NCI-H2196 treated with DMSO at 0.1 percent for 48 hours (cell line): ENCODE measurements at regions not wholly inside any gene's neighbourhood (a gene's known extent, or its start where the extent isn't known, plus 50 kb on each side); places are given as distances from the start of the nearest gene placed in this dataset.

Experiments used
- DNase-seq: peaks from one replicate; lab custom pipeline; 2025; ENCODE audit not compliant: unreplicated experiment; lab: John Stamatoyannopoulos, UW

DNA sequence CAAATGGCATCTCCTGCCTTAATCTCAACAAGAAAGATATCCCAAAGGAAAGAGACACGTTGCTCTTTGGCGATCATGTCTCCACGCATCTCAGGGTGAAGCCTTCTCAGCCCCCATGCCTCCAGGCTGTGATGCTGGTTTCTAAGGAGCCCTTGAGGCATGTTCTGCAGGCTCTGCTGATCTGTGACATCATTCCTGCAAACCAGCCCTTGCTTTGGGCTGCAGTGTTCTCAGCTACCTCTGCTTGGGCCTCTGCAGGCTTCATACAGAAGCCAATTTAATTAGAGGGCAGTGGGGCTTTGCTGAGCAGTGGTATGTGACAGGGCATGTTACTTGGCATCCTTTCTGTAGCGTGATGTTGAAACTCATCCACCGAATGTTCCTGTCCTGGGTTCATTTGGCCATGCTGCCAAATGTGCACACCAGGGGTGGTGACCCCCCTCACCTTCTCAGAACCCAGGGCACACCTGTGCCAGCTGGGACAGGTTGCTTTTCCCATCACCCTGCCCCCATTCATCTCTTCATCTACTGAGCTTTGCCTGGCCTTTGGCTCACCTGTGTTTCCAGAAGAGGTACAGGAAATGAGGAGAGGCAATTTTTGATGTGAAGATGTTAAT lies 230.9 kb downstream of the TEX29 start:
- DNase-seq = no peak

DNA sequence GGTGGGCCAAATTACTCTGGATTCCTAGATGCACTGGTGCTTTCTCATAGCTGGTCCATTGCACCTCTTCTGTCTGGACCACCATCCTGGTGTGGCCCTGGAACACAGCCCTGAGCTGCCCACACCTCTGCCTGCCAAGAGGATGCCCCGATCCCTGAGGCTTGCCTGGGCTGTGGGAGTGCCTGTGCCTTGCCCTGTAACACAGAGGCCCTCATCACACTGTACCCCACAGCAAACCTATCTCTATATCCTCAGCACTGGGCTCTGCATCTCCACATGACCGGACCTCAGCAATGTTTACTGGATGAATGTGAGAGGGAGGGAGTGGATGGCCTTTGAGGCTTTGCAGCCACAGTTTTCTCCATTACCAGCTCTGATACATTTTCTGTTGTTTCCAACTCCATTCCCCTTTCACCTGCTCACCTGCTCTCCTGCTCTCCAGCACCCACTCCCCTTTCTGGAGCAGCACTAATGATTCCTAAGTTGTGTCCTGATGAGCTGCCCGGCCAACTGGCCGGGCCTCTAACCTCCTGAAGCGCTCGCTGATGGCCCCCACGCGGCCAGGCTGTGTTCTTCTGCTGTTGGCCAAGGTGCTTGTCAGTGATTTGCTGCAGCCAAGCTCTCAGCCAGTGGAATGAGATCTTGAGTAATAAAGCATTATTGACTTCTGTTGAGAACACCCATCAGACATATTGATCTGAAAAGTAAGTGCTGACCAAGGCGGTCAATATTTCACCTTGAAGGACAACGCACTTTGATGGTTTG lies 232.6 kb downstream of the TEX29 start:
- no peak for DNase-seq

DNA sequence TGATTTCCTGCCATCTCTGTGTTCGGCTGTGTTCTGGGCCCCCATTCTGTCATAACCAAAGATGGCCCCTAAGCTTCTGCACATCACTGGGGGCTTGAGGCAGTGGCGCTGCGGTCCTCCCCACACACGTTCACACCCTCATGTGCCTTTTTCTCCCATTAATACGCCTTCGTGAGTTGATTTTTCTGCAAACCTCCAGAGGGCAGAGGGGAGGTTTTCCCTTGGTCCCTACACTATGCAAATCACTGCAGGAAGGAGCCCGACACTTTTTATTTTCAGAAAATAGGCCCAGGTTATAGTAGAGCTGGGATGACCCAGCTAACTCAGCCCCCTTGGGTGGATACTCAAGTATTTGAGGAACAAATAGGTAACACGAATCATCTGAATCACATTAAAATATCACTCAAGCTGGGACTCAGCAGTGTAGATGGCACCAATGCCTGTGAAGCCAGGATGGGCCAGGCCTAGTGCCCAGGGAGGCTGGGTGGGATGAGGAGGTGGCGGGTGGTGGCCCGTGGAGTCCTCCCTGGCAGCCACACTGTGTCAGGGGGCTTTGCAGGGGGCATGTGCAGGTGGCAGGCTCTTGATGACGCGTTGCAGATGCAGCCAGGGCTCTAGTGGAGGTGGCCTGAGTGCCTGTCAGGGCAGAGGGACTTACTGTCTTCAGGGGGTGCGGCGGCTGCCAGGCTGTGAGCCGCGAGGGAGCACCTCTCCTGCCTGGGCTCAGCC lies 234.3 kb downstream of the TEX29 start:
- DNase-seq = no peak

DNA sequence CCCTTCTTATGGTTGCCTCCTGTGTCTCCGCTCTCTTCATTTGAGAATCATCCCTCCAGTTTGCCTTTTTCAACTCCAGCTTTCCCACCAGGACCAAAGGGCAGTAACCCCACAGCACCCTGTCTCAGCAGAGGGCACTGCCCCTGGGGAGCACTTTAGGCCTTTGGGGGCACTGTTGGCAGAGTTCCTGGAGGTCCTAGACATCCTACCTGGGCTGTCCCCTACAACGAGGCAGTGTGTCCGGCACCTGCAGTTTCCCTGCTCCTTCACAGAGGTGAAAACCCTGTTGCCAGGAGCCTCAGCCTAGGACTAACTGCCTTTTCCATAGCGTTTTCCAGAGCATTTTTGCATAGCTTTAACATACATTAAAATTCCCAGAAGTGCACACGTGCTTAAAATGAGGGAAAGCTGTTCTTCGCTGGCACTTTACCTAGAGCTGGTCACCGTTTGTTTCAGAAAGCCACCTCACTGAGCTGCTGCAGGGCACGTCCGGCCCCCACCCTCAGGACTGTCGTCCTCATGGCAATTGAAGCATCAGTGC lies 234.9 kb downstream of the TEX29 start:
- DNase-seq = no peak

DNA sequence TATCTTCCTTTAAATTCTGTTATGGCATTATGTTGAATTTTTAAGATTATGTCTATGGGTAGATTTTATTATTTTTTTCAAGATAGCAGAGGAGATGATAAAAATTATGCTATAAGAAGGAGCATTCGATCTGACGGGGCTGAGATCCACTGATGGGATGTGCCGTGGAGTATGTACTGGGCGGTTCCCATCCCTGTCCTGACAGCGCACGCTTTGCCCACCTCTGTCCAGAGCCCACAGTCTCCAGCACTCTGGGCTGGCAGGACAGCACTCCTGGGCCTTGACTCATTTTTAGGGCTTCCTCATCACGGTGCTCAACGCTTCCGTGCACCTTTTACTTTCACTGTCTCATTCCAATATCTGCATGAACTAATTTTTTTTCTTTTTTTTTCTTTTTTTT lies 235.5 kb downstream of the TEX29 start:
- DNase-seq = no peak

DNA sequence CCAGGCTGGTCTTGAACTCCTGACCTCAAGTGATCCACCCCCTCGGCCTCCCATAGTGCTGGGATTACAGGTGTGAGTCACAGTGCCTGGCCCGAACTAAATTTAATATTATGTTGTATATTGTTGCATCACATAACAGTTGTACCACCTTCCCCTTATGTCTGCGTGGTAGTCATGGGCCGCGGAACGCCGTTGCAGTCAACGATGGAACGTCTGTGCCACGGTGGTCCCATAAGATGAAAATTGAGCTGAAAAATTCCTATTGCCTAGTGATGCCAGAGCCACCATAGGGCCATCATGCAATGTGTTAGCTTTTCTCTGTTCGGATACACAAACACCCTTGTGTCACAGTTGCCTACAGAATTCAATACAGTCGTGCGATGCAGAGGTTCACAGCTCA lies 236.1 kb downstream of the TEX29 start:
- DNase-seq = no peak

DNA sequence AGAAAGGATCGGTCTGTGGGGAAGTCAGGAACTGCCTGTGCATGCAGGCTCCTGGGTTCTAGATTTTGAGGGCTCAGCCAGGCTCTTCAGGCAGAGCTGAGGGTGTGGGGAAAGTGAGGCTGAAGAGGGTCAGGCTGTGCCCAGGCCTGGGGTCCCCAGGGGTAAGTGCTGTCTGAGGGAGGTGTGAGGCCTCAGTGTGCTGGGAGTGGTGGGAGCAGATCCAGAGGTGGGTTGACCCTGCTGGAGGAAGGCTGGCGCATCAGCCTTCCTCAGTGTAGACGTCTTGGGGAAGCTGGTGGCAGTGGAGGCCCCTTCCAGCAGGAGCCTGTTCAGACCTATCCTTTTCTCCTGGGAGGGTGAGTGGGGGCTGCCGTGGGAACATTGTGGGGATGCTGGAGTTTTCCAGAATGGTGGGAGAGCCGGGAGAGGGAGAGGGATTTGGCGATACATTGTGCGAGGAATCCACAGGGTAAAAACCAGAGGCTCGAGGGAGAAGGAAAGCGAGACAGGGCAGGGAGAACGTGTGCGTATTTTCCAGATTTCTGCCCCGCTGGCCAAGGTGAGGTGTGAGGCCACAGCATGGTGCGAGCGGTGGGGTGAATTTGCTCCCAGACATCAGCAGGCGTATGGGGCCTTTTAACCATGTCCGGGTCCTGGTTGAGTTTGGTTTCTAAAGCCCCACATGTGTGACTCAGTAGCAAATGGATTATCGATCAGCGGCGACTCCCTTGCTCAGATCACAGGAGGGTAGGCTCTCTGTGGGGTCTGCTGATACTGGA lies 237.7 kb downstream of the TEX29 start:
- no peak for DNase-seq

DNA sequence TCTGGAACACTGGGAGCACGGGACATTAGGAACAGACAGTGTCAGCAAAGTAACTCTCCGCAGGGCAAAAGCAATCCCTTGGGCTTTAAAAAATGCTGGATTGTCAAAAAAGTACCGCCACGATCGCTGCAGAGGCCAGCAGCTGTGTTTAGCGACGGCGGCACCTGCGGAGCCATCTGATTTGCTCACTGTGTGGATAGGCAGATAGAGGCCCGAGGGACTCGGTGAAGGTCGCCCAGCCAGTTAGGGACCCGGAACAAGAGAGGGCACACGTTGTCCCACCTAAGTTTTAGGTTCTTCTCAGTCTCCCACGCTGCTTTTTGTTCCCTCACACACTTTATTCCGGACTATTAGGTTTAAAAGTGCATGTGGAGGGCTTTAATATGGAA lies 238.3 kb downstream of the TEX29 start:
- no peak for DNase-seq

DNA sequence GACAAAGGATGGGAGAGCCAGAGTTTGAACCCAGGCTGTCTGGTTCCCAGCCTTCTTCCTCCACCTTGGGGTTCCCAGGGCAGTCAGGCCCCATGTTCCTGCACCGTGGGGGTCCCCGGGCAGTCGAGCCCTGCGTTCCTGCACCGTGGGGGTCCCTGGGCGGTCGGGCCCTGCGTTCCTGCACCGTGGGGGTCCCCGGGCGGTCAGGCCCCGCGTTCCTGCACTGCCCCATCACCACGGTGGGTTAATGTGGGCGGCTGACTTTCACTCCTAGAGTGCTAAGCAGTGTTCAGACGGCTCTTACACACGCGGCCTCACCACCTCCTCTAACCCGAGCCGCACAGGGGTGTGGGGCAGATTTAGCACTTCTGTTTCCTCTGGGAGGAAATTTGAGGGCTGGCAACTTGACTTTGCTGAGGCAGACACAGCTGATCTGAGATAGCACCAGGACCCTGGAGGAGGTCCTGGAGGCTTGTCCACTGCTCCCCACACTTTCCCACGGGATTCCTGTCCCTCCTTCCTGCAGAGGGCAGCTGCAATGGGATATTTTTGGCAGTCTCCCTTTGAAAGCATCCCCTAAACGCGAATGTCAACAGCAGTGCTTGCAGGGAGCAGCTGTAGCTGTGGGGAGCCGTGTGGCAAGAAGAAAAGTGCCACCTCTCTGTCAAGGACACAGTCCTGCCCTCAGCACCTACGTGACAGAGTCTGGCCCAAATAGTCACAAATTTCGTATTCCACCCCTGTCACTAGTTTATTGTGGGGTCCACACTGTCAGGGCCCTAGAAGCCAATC lies 239.4 kb downstream of the TEX29 start:
- no peak for DNase-seq

DNA sequence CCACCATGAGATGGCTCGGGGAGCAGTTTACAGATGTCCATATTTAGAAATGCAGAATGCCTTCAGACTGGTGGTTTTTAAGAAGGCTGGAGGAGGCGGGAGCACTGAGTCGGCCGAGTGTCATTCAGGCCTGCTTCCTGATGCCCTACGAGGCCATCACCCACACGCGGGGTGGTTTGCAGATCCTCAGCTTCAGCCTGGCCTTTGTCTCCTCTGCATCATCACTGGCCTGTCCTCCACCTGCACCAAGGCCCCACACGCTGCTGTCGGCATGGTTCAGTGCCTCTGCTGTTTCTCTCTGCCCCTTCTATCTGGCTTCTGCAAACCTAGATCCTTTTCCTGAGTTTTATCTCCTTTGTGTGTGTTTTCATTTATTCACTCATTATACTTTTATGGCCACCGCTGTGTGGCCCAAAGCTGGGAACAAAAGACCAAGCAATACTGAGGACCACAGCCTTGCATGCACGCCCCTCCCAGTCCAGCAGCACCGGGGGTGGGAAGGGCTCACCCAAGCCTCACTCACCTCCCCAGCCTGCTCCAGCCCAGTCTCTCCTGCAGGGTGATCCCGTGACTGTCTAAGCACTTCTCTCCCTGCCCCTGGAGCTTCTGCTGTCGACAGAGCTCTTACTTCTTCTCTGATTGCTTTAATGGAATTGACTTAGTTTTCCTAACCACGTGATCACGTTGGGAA lies 240.8 kb downstream of the TEX29 start:
- DNase-seq = no peak

DNA sequence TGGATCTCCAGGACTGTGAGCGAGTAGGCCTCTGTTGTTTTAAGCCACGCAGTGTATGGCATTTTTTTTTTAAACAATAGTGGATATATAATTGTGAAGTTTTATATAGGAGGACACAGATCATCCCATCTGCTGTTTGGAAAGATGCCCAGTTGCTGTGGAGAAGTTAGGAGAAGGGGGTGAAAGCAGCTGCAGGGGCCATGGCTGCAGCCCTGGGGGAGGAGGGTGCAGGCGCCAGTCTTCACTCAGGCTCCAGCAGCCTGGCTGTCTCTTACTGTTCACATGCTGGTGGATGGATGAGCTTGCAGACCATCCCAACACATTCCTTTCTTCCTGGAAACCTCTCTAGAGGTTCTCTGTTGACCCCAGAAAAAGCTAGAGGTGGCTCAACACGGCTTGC lies 242.3 kb downstream of the TEX29 start:
- no peak for DNase-seq

DNA sequence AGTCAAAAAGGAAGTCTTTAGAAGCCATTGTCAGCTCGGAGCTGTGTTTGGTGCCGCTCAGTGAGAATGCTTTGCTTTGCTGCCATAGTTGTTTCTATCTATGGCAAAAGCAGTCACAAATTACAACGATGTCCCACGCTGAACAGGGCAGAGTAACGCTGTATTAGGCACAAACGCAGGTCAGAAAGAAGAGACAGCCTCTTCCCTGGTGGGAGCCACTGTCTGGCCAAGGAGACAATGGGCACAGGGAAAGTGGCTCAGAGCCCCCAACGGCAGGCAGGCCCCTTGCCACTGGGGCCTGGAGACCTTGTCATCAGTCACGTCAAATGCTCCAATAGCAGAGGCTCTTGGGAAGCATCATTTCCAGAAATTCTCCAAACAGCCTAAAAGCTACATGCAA lies 244.2 kb downstream of the TEX29 start:
- no peak for DNase-seq

DNA sequence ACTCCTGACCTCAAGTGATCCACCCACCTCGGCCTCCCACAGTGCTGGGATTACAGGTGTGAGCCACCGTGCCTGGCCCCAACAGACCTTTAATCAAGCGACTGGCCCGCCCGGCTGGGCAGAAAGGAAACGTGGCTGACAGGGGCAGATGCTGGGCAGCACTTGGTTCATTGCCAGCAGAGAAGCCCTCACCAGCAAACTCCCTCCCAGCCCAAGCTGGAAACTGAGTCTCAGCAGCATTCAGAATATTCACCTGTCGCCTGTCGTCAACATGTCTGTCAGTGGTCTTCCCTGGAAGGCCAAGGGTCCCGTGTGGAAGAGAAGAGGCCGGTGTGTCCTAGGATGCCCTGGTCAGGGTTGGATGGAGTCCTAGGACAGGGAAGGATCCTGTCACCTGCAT lies 245.0 kb downstream of the TEX29 start:
- no peak for DNase-seq

DNA sequence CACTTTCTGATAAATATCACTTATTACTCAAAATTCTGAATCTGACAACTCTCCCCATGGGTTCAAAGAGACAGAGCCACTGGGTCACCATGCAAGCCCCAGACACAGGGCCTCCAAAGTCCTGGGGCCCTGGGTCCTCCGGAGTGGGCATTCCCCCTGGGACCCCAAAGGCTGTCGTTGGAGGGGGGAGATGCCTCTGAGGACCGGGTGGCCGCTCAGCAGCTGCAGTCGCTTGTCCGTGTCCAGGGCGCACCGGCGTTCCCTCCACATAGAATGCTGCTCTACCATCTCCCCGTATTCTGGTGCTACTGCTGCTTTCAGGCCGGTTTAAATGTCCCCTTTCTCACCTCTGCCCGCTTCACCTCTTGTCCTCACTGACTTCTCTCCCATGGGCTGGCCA lies 246.1 kb downstream of the TEX29 start:
- DNase-seq = no peak

DNA sequence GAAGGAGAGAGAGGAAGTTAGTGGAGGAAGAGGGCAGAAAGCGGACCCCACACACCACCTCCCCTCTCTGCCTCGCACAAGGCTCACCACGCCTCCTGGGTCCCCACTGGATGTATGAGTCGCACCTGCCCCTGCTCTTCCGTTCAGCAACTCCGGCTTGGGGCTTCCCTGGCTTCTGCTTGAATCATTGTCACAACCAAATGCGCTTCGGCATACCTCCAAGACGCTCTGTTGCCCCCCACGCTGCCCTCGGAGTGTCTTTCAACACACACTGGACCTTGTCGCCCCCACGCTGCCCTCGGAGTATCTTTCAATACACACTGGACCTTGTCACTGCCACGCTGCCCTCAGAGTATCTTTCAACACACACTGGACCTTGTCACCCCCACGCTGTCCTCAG lies 247.2 kb downstream of the TEX29 start:
- DNase-seq = no peak

DNA sequence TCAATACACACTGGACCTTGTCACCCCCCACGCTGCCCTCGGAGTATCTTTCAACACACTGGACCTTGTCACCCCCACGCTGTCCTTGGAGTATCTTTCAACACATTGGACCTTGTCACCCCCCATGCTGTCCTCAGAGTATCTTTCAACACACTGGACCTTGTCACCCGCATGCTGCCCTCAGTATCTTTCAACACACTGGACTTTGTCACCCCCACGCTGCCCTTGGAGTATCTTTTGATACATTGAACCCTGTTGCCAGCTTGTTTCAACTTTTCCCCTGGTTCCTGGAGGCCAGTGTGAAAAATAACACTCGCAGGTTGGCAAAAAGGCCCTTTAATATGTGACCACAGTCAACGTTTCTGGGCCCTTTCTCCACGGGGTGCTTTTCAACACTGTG lies 247.8 kb downstream of the TEX29 start:
- no peak for DNase-seq

DNA sequence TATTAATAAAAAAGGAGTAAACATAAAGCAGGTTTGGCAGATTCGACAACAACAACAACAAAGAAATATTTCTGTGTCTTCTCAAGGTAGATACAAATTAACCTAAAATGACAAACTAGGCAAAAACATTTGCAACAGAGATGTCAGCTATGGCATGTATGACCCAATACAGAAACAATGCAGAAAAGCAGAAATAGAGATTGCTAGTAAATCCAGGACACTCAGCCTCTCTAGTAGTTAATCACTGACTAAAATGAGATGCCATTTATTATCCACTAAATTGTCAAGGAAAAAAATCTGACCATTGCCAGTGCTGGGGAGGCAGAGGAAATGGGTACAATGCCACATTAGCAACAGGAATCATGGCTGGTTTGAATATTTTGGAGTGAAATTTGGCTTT lies 250.5 kb downstream of the TEX29 start:
- no peak for DNase-seq

DNA sequence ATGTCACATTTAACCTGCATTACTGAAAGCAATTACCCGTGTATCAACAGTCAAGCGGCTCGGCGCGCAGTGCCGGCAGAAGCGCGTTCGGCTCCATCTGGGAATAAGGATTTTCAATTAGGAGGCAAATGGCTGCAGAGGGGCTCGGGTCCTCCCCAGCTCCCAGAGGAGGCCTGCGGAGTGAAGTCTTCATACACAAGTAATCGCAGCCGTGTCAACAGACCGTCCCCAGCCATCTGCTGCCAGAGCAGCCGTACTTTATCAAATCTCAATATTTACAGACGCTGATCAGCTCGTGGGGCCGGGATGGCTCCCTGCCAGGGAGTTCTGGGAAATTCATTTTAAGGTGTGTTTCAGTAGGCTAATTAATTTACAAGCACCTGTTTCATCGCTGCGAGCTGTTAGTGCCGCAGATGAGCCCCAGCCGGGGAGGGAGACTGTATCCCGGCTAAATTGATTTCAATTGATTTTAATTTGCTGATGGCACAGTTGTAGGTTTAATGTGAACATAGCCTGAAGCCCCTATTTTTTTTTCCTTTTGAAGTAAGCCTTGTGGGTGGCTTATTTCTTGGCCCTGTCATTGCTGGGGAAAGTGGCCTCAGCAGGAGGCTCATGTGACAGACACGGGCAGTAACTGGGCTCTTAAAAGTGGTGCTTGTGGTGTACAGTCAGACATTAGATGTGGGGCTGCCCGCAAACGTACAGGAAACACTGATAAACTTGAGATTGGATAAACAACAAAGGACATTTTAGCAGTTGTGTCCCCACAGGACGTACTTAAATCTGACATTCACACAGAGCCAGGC lies 252.7 kb downstream of the TEX29 start:
- DNase-seq = peak; percentile 33

DNA sequence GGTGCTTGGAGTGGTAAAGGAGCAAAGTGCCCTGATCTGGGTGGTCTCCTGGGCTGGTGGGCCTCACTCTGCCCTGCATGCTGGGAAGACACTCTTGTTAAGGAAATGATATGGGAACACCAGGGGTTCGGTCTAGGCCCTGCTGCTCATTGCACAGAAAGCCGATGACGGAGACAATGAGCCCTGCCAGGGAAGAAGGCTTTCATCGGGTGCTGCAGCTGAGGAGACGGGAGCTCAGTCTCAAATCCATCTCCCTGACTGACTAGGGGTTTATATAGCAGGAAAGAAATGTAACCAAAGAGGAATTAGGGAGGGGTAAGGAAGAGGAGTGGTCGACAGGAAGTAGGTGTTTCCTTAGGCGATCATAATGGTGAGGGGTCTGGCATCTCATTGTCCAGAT lies 253.4 kb downstream of the TEX29 start:
- no peak for DNase-seq
